GM10266 (cell line): ENCODE measurements at regions not wholly inside any gene's neighbourhood (a gene's known extent, or its start where the extent isn't known, plus 50 kb on each side); places are given as distances from the start of the nearest gene placed in this dataset.

Experiments
- DNase-seq: peaks from one replicate; pipeline ENCODE4 v3.0.0; 2012; ENCODE audit errors: extremely low spot score
- TF ChIP-seq, protein P1 (sequence below): IDR thresholded peaks from 2 replicates; pipeline ENCODE4 v1.5.1; 2012; ENCODE audit warnings: mild to moderate bottlenecking, low read depth; ENCODE audit not compliant: control insufficient read depth, insufficient read depth; ENCODE audit errors: missing control alignments

DNA sequence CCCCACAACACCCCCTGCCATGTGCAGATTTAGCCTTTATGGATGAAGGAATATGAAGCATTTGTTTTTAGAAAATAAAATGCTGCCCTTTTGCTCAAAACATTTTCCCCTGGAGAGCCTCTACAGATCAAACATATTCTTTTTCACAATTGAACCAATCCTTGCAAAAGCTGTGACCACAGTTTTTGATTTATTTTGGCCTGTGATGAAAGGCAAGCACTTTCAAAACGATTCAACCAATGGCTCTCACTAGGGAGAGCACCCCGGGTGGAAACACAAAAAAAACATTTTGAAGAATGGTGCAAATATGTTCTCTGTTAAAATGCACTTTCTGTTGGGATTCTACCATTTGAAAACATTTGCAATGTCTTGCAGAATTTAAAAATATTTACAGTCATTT, 476.0 kb upstream of the ONECUT1 start:
- TF ChIP-seq, protein P1, sequence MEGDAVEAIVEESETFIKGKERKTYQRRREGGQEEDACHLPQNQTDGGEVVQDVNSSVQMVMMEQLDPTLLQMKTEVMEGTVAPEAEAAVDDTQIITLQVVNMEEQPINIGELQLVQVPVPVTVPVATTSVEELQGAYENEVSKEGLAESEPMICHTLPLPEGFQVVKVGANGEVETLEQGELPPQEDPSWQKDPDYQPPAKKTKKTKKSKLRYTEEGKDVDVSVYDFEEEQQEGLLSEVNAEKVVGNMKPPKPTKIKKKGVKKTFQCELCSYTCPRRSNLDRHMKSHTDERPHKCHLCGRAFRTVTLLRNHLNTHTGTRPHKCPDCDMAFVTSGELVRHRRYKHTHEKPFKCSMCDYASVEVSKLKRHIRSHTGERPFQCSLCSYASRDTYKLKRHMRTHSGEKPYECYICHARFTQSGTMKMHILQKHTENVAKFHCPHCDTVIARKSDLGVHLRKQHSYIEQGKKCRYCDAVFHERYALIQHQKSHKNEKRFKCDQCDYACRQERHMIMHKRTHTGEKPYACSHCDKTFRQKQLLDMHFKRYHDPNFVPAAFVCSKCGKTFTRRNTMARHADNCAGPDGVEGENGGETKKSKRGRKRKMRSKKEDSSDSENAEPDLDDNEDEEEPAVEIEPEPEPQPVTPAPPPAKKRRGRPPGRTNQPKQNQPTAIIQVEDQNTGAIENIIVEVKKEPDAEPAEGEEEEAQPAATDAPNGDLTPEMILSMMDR = no peak

DNA sequence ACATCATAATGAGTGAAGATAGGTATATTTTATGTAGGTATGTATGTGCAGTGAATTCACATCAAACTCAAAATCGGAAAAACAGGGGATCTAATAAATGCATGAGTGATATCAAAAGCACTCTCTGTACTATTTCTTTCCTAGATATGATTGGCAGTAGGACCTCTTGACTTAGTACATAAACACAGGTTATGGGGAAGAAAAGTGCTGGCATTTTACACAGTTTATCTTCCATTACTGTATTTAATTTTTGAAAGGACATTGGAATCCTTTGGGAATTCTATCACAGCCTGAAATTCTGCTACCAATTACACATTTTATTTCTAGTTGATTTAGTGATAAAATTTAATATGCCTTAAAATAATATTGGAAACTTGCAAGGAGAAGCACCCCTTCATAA, 470.5 kb upstream of the ONECUT1 start:
- DNase-seq = no peak
- TF ChIP-seq, protein P1 = no peak

More for the DNA sequence above, 476.0 kb upstream of the ONECUT1 start:
- no peak for DNase-seq

DNA sequence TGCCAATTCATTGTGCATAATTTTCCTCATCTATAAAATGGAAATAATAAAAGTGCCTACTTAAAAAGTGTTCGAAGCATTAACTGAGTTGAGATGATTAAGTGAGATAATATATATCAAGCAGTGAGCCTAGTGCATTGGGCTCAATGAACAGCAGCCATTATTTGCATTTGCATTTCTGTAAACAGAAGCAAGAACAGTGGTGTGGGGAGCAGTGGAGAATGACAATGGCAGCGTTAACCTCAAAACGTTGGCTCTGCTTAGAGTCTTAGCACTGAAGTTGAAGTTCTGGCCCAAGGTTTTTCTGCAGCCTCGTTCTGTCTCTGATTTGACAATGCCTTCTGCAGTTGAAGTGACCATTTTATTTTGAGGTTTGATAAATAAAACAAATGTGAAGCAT, 466.3 kb upstream of the ONECUT1 start:
- TF ChIP-seq, protein P1 = no peak

DNA sequence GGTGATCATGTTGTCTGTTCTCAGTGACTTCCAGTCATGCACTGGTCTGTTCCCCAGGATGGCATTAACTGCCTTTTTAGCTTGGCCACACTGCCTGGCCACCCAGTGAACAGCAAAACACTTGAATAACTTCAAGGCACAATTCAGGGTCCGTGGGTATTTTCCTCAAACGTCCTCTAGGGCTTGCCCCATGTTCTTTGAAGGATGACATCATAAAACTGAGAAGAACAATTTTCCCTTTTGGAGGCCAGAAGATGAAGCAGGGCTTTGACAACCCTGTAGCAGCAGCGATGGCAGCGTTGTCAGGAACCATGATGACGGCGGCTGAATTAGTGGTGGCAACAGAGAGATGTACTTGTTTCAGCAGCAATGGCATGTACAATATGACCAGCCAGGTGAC, 465.9 kb upstream of the ONECUT1 start:
- DNase-seq = no peak
- TF ChIP-seq, protein P1 = no peak

More for the DNA sequence above, 466.3 kb upstream of the ONECUT1 start:
- DNase-seq = no peak

DNA sequence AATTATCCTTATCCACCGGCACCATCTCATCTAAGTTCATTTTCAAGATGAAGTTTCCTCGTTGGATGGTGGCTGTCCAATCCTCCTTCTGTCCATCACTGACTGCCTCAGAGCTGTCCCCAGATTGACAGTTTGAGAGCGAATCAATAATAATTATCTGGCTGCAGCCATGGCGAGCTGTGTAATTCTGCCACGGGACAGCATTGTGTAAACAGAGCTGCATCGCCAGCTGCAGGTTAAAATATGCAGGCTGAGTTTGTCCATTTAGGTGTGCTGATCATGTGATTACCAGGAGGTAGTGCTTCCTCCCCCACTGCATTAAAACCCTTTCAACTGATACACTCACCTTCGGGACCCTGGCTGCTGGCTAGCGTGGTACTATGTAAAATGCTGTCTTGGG, 461.9 kb upstream of the ONECUT1 start:
- TF ChIP-seq, protein P1 = no peak
- DNase-seq = no peak

DNA sequence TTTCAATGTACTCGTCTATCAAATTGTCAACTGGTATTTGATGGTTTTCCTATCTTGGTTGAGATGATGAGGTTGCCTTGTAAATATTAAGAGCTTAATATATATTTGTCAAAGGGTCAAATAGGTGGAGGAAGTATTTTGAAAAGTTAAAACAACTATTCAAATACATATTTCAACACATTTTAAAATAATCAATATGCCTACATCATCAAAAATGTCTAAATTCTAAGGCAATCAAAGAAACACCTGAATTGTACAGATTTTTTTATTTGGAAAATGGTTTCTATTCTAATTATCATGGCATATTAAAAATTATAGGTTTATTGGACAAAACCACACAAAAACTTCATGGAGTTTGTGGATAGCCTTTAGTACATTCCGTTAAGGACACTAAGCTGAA, 461.4 kb upstream of the ONECUT1 start:
- no peak for DNase-seq

DNA sequence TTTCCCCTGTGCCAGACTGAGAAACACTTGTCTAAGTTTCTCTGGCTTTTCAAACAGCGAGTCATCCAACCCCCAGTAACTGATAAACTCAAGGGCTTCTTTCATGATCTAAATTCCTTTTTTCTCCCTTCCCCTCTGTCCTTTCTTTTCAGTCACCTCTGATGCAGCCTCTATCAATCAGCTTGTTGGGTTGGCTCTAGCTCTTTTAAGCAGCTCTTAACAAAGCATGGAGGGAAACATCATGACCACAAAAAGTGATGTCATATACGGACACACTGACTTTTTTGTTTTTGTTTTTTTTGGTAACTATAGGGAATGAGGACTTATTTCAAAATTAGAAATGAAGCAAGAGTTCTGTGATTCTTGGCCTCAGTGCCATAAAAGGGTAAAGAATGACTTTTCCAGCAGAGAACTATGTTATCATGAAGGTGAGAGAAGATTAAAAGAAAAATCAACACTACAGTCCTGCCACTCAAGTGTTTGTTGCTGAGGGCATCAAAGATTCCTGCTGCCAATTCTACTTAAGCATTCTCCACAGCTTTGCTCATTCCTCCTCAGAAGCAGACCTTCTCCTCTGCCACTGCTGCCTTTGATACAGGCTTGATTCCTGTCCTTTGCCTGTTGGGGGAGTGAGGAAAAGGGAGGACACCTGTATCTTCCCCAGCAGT, 457.0 kb upstream of the ONECUT1 start:
- no peak for DNase-seq
- TF ChIP-seq, protein P1 = no peak

More for the DNA sequence above, 461.4 kb upstream of the ONECUT1 start:
- TF ChIP-seq, protein P1 = no peak
